Superior temporal gyrus (tissue), 1 donor: ENCODE measurements at regions not wholly inside any gene's neighbourhood (a gene's known extent, or its start where the extent isn't known, plus 50 kb on each side); places are given as distances from the start of the nearest gene placed in this dataset.

Experiments used
- DNase-seq: peaks from one replicate; pipeline ENCODE4 v3.0.0-alpha.2; 2016; ENCODE audit errors: extremely low spot score

GRCh38 chr5:42349163-42349562 lies 74.1 kb upstream of the GHR start:
- DNase-seq = no peak

- no peak for DNase-seq
These were observed 71.3 kb upstream of the GHR start for GRCh38 chr5:42351956-42352355.

- DNase-seq = no peak
These were observed 63.2 kb upstream of the GHR start for GRCh38 chr5:42360056-42360455.

- peak; percentile 4 for DNase-seq
These were observed 62.5 kb upstream of the GHR start for GRCh38 chr5:42360616-42361314.

- DNase-seq = peak; percentile 3
These were observed 61.9 kb upstream of the GHR start for GRCh38 chr5:42361315-42361688.

GRCh38 chr5:42366051-42366450 lies 57.2 kb upstream of the GHR start:
- no peak for DNase-seq
